ENCODE measurements at regions not wholly inside any gene's neighbourhood (a gene's known extent, or its start where the extent isn't known, plus 50 kb on each side); places are given as distances from the start of the nearest gene placed in this dataset.

DNA sequence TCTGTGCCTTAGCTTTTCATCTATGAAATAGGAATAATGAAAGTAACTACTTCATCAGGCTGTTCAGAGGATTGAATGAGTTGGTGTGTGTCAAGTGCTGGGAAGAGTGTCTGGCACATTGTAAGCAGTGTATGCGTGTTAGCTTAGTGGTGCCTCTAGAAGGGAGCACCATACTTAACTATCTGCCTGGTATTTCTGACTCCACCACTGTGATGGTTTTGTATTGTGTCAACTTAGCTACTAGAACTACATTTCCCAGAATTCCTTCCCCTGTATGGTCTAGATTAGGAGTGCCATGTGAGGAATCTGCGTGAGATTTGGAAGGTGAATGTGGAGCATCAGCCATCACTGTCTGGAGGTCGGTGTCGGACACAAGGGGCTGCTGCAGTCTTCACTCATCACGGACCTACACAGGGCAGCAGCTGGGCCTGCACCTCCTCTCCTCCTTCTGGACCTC lies 115.4 kb upstream of the GALNT15 start:
- TF ChIP-seq MAZ (IDR thresholded peaks at IDR 0.05; ENCODE audit: borderline replicate concordance, low read depth, low read length) = no peak
- peak; percentile 16; the same call in 1 of the 2 replicates for TF ChIP-seq POLR2A (IDR thresholded peaks at IDR 0.05; ENCODE audit: low read depth, low read length)
- no peak for TF ChIP-seq RAD21 (IDR thresholded peaks at IDR 0.05; ENCODE audit: low read length)
- TF ChIP-seq, protein P1, sequence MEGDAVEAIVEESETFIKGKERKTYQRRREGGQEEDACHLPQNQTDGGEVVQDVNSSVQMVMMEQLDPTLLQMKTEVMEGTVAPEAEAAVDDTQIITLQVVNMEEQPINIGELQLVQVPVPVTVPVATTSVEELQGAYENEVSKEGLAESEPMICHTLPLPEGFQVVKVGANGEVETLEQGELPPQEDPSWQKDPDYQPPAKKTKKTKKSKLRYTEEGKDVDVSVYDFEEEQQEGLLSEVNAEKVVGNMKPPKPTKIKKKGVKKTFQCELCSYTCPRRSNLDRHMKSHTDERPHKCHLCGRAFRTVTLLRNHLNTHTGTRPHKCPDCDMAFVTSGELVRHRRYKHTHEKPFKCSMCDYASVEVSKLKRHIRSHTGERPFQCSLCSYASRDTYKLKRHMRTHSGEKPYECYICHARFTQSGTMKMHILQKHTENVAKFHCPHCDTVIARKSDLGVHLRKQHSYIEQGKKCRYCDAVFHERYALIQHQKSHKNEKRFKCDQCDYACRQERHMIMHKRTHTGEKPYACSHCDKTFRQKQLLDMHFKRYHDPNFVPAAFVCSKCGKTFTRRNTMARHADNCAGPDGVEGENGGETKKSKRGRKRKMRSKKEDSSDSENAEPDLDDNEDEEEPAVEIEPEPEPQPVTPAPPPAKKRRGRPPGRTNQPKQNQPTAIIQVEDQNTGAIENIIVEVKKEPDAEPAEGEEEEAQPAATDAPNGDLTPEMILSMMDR (conservative IDR thresholded peaks at IDR 0.05; ENCODE audit: low read depth, low read length) = no peak
- TF ChIP-seq FOS (IDR thresholded peaks at IDR 0.05; ENCODE audit: low read depth, low read length) = no peak
- TF ChIP-seq, protein P2, sequence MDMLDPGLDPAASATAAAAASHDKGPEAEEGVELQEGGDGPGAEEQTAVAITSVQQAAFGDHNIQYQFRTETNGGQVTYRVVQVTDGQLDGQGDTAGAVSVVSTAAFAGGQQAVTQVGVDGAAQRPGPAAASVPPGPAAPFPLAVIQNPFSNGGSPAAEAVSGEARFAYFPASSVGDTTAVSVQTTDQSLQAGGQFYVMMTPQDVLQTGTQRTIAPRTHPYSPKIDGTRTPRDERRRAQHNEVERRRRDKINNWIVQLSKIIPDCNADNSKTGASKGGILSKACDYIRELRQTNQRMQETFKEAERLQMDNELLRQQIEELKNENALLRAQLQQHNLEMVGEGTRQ (IDR thresholded peaks at IDR 0.05; ENCODE audit: low read depth, low read length) = no peak

Data from IMR-90 (cell line).